GM19397 (cell line): ENCODE measurements at regions not wholly inside any gene's neighbourhood (a gene's known extent, or its start where the extent isn't known, plus 50 kb on each side); places are given as distances from the start of the nearest gene placed in this dataset.

Experiments
- ATAC-seq: cut with Tn5 transposase; IDR thresholded peaks from one replicate; pipeline ENCODE4 v1.9.1; 2021; ENCODE audit warnings: mild to moderate bottlenecking, moderate library complexity; ENCODE audit not compliant: unreplicated experiment

- no peak for ATAC-seq
Observed at GRCh38 chr13:38518328-38518727, 168.5 kb upstream of the FREM2 start.

- no peak for ATAC-seq
Observed at GRCh38 chr13:38519229-38519911, 167.5 kb upstream of the FREM2 start.

- ATAC-seq = no peak
Observed at GRCh38 chr13:38520041-38520440, 166.8 kb upstream of the FREM2 start.

- no peak for ATAC-seq
Observed at GRCh38 chr13:38527140-38527539, 159.7 kb upstream of the FREM2 start.

GRCh38 chr13:38528986-38529385 is 157.9 kb upstream of the FREM2 start:
- ATAC-seq = no peak

GRCh38 chr13:38530492-38530891 is 156.4 kb upstream of the FREM2 start:
- no peak for ATAC-seq

GRCh38 chr13:38535261-38535660 is 151.6 kb upstream of the FREM2 start:
- no peak for ATAC-seq

GRCh38 chr13:38537051-38537450 is 149.8 kb upstream of the FREM2 start:
- no peak for ATAC-seq

GRCh38 chr13:38538422-38538821 is 148.5 kb upstream of the FREM2 start:
- no peak for ATAC-seq

GRCh38 chr13:38539632-38540031 is 147.2 kb upstream of the FREM2 start:
- no peak for ATAC-seq

- no peak for ATAC-seq
Observed at GRCh38 chr13:38542601-38543000, 144.3 kb upstream of the FREM2 start.

GRCh38 chr13:38543561-38543960 is 143.3 kb upstream of the FREM2 start:
- no peak for ATAC-seq

- no peak for ATAC-seq
Observed at GRCh38 chr13:38563739-38564138, 123.1 kb upstream of the FREM2 start.

GRCh38 chr13:38564256-38565150 is 122.4 kb upstream of the FREM2 start:
- ATAC-seq = no peak

GRCh38 chr13:38566023-38566422 is 120.9 kb upstream of the FREM2 start:
- no peak for ATAC-seq

GRCh38 chr13:38566519-38566918 is 120.4 kb upstream of the FREM2 start:
- ATAC-seq = no peak

GRCh38 chr13:38570706-38571105 is 116.2 kb upstream of the FREM2 start:
- ATAC-seq = no peak

GRCh38 chr13:38575427-38575826 is 111.5 kb upstream of the FREM2 start:
- no peak for ATAC-seq

GRCh38 chr13:38577048-38577447 is 109.8 kb upstream of the FREM2 start:
- ATAC-seq = no peak

GRCh38 chr13:38582133-38582532 is 104.7 kb upstream of the FREM2 start:
- no peak for ATAC-seq

GRCh38 chr13:38590230-38590629 is 96.6 kb upstream of the FREM2 start:
- ATAC-seq = no peak

- no peak for ATAC-seq
Observed at GRCh38 chr13:38590796-38591507, 95.9 kb upstream of the FREM2 start.
